ENCODE measurements at regions not wholly inside any gene's neighbourhood (a gene's known extent, or its start where the extent isn't known, plus 50 kb on each side); places are given as distances from the start of the nearest gene placed in this dataset.

DNA sequence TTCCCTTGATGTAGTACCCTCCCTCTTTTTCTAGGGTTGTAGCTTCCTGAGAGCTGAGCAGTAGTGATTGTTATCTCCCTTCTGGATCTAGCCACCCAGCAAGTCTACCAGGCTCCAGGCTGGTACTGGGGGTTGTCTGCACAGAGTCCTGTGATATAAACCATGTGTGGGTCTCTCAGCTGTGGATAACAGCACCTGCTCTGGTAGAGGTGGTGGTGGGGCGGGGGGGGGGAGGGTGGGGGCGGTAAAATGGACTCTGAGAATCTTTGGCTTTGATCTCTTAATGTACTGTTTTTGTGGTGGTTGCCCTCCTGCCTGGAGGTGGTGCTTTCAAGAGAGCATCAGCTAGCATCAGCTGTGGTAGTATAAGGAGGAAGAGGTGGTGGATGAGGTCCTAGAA is 302.0 kb upstream of the CHRM2 start:
- Mint-ChIP-seq H3K9me3 (peaks cover 25% of the 10 kb centered on the region), H3K27ac (no peak overlapping the region)

GRCh38 chr7:136555933-136556332 is 312.5 kb upstream of the CHRM2 start:
- no peak for DNase-seq (ENCODE audit: low spot score)
- Mint-ChIP-seq H3K27me3 (ENCODE audit: low read depth) (no peaks in the 10 kb centered on the region), H3K36me3 (ENCODE audit: low read depth) (no peaks in the 10 kb centered on the region), H3K27ac (no peak overlapping the region), H3K9me3 (peaks cover 9% of the 10 kb centered on the region), H3K4me1 (ENCODE audit: low read depth) (no peaks in the 10 kb centered on the region), H3K4me3 (ENCODE audit: low read depth) (no peak overlapping the region)
- intact Hi-C loops (cut with micrococcal nuclease), result no loop called here

More for the DNA sequence above, 302.0 kb upstream of the CHRM2 start:
- Mint-ChIP-seq H3K36me3 (ENCODE audit: low read depth) (no peaks in the 10 kb centered on the region), H3K27me3 (ENCODE audit: low read depth) (no peaks in the 10 kb centered on the region), H3K4me3 (ENCODE audit: low read depth) (no peak overlapping the region), H3K4me1 (ENCODE audit: low read depth) (no peaks in the 10 kb centered on the region)
- intact Hi-C loops (cut with micrococcal nuclease), result no loop called here
- no peak for DNase-seq (ENCODE audit: low spot score)

DNA sequence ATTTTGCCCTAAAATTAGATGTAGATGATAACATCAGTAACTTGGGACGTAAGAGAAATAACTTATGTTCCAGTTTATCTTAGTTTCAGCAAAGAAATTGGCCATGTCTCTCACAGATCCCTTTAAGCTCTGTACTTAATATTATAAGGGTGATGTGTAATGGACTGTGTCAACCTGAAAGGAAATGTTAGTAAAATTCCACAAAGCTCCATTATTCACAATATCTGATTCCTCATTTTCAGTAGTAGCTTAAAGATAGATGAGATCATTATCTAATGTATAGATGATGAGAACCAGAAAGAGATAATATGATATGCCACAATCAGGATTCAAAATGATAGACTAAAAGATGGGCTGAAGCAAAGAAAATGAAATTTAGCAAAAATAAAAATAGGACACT is 316.8 kb upstream of the CHRM2 start:
- H3K27ac Mint-ChIP-seq, result no peak overlapping the region
- no peak for DNase-seq (ENCODE audit: low spot score)
- H3K9me3 Mint-ChIP-seq, result peaks cover 3% of the 10 kb centered on the region
- no peaks in the 10 kb centered on the region for H3K4me1 Mint-ChIP-seq (ENCODE audit: low read depth)
- H3K27me3 Mint-ChIP-seq (ENCODE audit: low read depth), result no peaks in the 10 kb centered on the region
- no peaks in the 10 kb centered on the region for H3K36me3 Mint-ChIP-seq (ENCODE audit: low read depth)
- no peak overlapping the region for H3K4me3 Mint-ChIP-seq (ENCODE audit: low read depth)
- intact Hi-C loops (cut with micrococcal nuclease), result no loop called here

- H3K27me3 Mint-ChIP-seq (ENCODE audit: low read depth), result no peaks in the 10 kb centered on the region
- intact Hi-C loops (cut with micrococcal nuclease), result no loop called here
These were observed 318.7 kb upstream of the CHRM2 start for GRCh38 chr7:136549756-136550155.

GRCh38 chr7:136533732-136534131 is 334.7 kb upstream of the CHRM2 start:
- DNase-seq (ENCODE audit: low spot score), result no peak
- Mint-ChIP-seq H3K36me3 (ENCODE audit: low read depth) (no peaks in the 10 kb centered on the region), H3K4me3 (ENCODE audit: low read depth) (no peak overlapping the region), H3K27ac (no peak overlapping the region), H3K4me1 (ENCODE audit: low read depth) (no peaks in the 10 kb centered on the region), H3K27me3 (ENCODE audit: low read depth) (no peaks in the 10 kb centered on the region), H3K9me3 (peaks cover 33% of the 10 kb centered on the region)
- intact Hi-C loops (cut with micrococcal nuclease), result no loop called here

More at GRCh38 chr7:136549756-136550155, 318.7 kb upstream of the CHRM2 start:
- Mint-ChIP-seq H3K4me1 (ENCODE audit: low read depth) (no peaks in the 10 kb centered on the region), H3K4me3 (ENCODE audit: low read depth) (no peak overlapping the region), H3K36me3 (ENCODE audit: low read depth) (no peaks in the 10 kb centered on the region), H3K9me3 (no peaks in the 10 kb centered on the region), H3K27ac (no peak overlapping the region)
- DNase-seq (ENCODE audit: low spot score), result no peak

GRCh38 chr7:136530831-136531230 is 337.6 kb upstream of the CHRM2 start:
- H3K9me3 Mint-ChIP-seq, result peaks cover 36% of the 10 kb centered on the region
- no peaks in the 10 kb centered on the region for H3K27me3 Mint-ChIP-seq (ENCODE audit: low read depth)
- no peaks in the 10 kb centered on the region for H3K4me1 Mint-ChIP-seq (ENCODE audit: low read depth)
- H3K4me3 Mint-ChIP-seq (ENCODE audit: low read depth), result no peak overlapping the region
- intact Hi-C loops (cut with micrococcal nuclease), result no loop called here
- no peak overlapping the region for H3K27ac Mint-ChIP-seq
- no peaks in the 10 kb centered on the region for H3K36me3 Mint-ChIP-seq (ENCODE audit: low read depth)
- no peak for DNase-seq (ENCODE audit: low spot score)

DNA sequence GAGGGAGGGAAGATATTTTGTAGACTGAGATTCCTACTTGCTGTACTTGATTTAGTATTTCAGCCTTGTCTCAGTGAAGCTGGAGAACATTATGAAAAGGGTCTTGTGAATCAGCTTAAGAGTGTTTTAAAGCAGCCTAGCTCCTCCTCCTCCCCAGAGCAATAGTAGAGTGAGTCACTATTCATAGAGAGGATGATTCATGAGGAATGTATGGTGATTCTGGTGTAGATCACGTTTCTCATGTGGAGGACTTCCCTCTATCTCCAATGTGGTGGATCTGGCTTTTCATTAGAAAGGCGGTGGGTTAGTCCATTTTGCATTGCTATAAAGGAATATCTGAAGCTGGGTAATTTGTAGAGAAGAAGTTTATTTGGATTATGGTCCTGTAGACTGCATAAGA is 340.1 kb upstream of the CHRM2 start:
- Mint-ChIP-seq H3K4me3 (ENCODE audit: low read depth) (no peak overlapping the region), H3K27ac (no peak overlapping the region), H3K36me3 (ENCODE audit: low read depth) (no peaks in the 10 kb centered on the region), H3K4me1 (ENCODE audit: low read depth) (no peaks in the 10 kb centered on the region), H3K9me3 (peaks cover 23% of the 10 kb centered on the region), H3K27me3 (ENCODE audit: low read depth) (no peaks in the 10 kb centered on the region)
- no peak for DNase-seq (ENCODE audit: low spot score)
- intact Hi-C loops (cut with micrococcal nuclease), result no loop called here

- H3K27me3 Mint-ChIP-seq (ENCODE audit: low read depth), result no peaks in the 10 kb centered on the region
- H3K9me3 Mint-ChIP-seq, result peaks cover 15% of the 10 kb centered on the region
- H3K36me3 Mint-ChIP-seq (ENCODE audit: low read depth), result no peaks in the 10 kb centered on the region
- H3K4me3 Mint-ChIP-seq (ENCODE audit: low read depth), result no peak overlapping the region
- intact Hi-C loops (cut with micrococcal nuclease), result no loop called here
- DNase-seq (ENCODE audit: low spot score), result no peak
- H3K4me1 Mint-ChIP-seq (ENCODE audit: low read depth), result no peaks in the 10 kb centered on the region
- no peak overlapping the region for H3K27ac Mint-ChIP-seq
These were observed 340.9 kb upstream of the CHRM2 start for GRCh38 chr7:136527554-136527953.

- Mint-ChIP-seq H3K36me3 (ENCODE audit: low read depth) (no peaks in the 10 kb centered on the region), H3K4me3 (ENCODE audit: low read depth) (no peak overlapping the region), H3K9me3 (peaks cover 11% of the 10 kb centered on the region), H3K27ac (no peak overlapping the region), H3K27me3 (ENCODE audit: low read depth) (no peaks in the 10 kb centered on the region), H3K4me1 (ENCODE audit: low read depth) (no peaks in the 10 kb centered on the region)
- intact Hi-C loops (cut with micrococcal nuclease), result no loop called here
- DNase-seq (ENCODE audit: low spot score), result no peak
These were observed 341.9 kb upstream of the CHRM2 start for GRCh38 chr7:136526408-136527105.

DNA sequence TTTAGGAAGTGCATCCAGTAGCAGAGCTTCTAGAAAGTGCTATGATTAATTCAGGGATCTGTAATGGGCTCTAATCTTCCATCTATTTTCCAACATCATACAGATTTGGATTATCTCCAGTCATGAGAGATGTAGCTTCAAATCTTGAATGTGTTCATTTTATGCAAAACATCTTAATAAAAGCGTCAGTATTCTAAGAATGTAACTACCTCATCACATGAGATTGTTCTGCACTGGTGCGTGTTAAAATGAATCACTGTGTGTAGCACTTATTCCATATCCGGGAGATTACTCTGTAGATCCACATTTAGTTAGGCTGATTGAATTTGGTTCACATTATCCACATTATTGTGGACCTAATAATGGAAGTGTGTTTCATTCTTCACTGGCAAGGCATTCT is 344.9 kb upstream of the CHRM2 start:
- no peaks in the 10 kb centered on the region for H3K27me3 Mint-ChIP-seq (ENCODE audit: low read depth)
- H3K4me1 Mint-ChIP-seq (ENCODE audit: low read depth), result no peaks in the 10 kb centered on the region
- intact Hi-C loops (cut with micrococcal nuclease), result no loop called here
- no peak overlapping the region for H3K4me3 Mint-ChIP-seq (ENCODE audit: low read depth)
- H3K27ac Mint-ChIP-seq, result no peak overlapping the region
- no peak for DNase-seq (ENCODE audit: low spot score)
- no peaks in the 10 kb centered on the region for H3K36me3 Mint-ChIP-seq (ENCODE audit: low read depth)
- peaks cover 7% of the 10 kb centered on the region for H3K9me3 Mint-ChIP-seq

- no peak overlapping the region for H3K4me3 Mint-ChIP-seq (ENCODE audit: low read depth)
- H3K4me1 Mint-ChIP-seq (ENCODE audit: low read depth), result no peaks in the 10 kb centered on the region
- intact Hi-C loops (cut with micrococcal nuclease), result no loop called here
- DNase-seq (ENCODE audit: low spot score), result no peak
- no peak overlapping the region for H3K27ac Mint-ChIP-seq
- peaks cover 9% of the 10 kb centered on the region for H3K9me3 Mint-ChIP-seq
- no peaks in the 10 kb centered on the region for H3K27me3 Mint-ChIP-seq (ENCODE audit: low read depth)
- no peaks in the 10 kb centered on the region for H3K36me3 Mint-ChIP-seq (ENCODE audit: low read depth)
These were observed 350.5 kb upstream of the CHRM2 start for GRCh38 chr7:136517971-136518370.

DNA sequence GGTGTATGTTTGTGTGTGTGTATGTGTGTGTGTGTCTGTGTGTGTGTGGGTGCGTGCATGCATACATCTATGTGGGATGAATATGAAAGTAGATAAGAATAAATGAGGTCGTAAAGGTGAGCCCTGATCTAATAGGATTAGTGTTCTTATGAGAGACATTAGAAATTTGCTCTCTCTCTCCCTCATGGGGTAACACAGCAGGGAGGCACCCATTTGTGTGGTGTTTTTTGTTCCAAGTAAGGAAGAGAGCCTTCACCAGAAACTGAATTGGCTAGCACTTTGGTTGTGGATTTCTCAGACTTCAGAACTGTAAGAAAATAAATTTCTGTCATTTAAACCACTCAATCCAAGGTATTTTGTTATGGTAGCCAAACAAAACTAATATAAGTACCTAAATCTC is 353.7 kb upstream of the CHRM2 start:
- intact Hi-C loops (cut with micrococcal nuclease), result no loop called here
- no peaks in the 10 kb centered on the region for H3K36me3 Mint-ChIP-seq (ENCODE audit: low read depth)
- H3K27ac Mint-ChIP-seq, result no peak overlapping the region
- no peaks in the 10 kb centered on the region for H3K27me3 Mint-ChIP-seq (ENCODE audit: low read depth)
- peaks cover 19% of the 10 kb centered on the region for H3K9me3 Mint-ChIP-seq
- DNase-seq (ENCODE audit: low spot score), result no peak
- no peak overlapping the region for H3K4me3 Mint-ChIP-seq (ENCODE audit: low read depth)
- H3K4me1 Mint-ChIP-seq (ENCODE audit: low read depth), result no peaks in the 10 kb centered on the region

GRCh38 chr7:136513744-136514143 is 354.7 kb upstream of the CHRM2 start:
- DNase-seq (ENCODE audit: low spot score), result no peak
- no peaks in the 10 kb centered on the region for H3K4me1 Mint-ChIP-seq (ENCODE audit: low read depth)
- intact Hi-C loops (cut with micrococcal nuclease), result no loop called here
- H3K36me3 Mint-ChIP-seq (ENCODE audit: low read depth), result no peaks in the 10 kb centered on the region
- no peak overlapping the region for H3K27ac Mint-ChIP-seq
- H3K9me3 Mint-ChIP-seq, result peaks cover 24% of the 10 kb centered on the region
- no peaks in the 10 kb centered on the region for H3K27me3 Mint-ChIP-seq (ENCODE audit: low read depth)
- no peak overlapping the region for H3K4me3 Mint-ChIP-seq (ENCODE audit: low read depth)

- H3K27me3 Mint-ChIP-seq (ENCODE audit: low read depth), result no peaks in the 10 kb centered on the region
- no peak for DNase-seq (ENCODE audit: low spot score)
- H3K4me3 Mint-ChIP-seq (ENCODE audit: low read depth), result no peak overlapping the region
- no peaks in the 10 kb centered on the region for H3K4me1 Mint-ChIP-seq (ENCODE audit: low read depth)
- intact Hi-C loops (cut with micrococcal nuclease), result no loop called here
- no peaks in the 10 kb centered on the region for H3K36me3 Mint-ChIP-seq (ENCODE audit: low read depth)
- H3K9me3 Mint-ChIP-seq, result peaks cover 29% of the 10 kb centered on the region
- no peak overlapping the region for H3K27ac Mint-ChIP-seq
These were observed 359.0 kb upstream of the CHRM2 start for GRCh38 chr7:136509466-136509865.

Measured in activated T-helper 2 cell treated with anti-CD3 and anti-CD28 coated beads, Interferon-gamma antibody, Interleukin-2, Interleukin-4, amounts not matched to agents 10 μg/mL and 5 μg/mL and 100 μg/mL, durations not matched to agents 14 hours and 24 hours and 36 hours (primary cell).